Vagina (tissue), 2 donors: ENCODE measurements at regions not wholly inside any gene's neighbourhood (a gene's known extent, or its start where the extent isn't known, plus 50 kb on each side); places are given as distances from the start of the nearest gene placed in this dataset.

ENCODE experiments used
- DNase-seq, 2 donors: peaks; one replicate each; pipeline ENCODE4 v3.0.0-alpha.2; 2017; ENCODE audit errors: extremely low spot score in 2 of 2
- H3K27ac ChIP-seq: fragments of 200-600 bp; sonication (generic); one replicate; pipeline ENCODE4 v1.5.1; 2019
- H3K27me3 ChIP-seq: fragments of 200-600 bp; sonication (generic); one replicate; pipeline ENCODE4 v1.5.1; 2019
- H3K36me3 ChIP-seq, 2 donors: fragments of 200-600 bp; sonication (generic); one replicate each; pipeline ENCODE4 v1.5.1; 2017 to 2019
- H3K4me1 ChIP-seq: fragments of 200-600 bp; sonication (generic); one replicate; pipeline ENCODE4 v1.5.1; 2019
- H3K4me3 ChIP-seq, 2 donors: fragments of 200-600 bp; sonication (generic); 1 replicate in 1 of 2; 2 replicates in 1 of 2; pipeline ENCODE4 v1.5.1; 2016 to 2019
- H3K9me3 ChIP-seq: fragments of 200-600 bp; sonication (generic); one replicate; pipeline ENCODE4 v1.5.1; 2019
- CTCF ChIP-seq, 3 experiments: fragments of 450-650 bp in 2 of 3; fragments of 200-600 bp in 1 of 3; sonication (generic) in 1 of 3; IDR thresholded peaks; one replicate each; pipeline ENCODE4 v1.5.1; 2017 to 2019; ENCODE audit warnings: antibody characterized with exemption in 3 of 3, mild to moderate bottlenecking in 2 of 3, moderate library complexity in 2 of 3
- POLR2A ChIP-seq, 2 donors: fragments of 450-650 bp; IDR thresholded peaks; one replicate each; pipeline ENCODE4 v1.6.1; 2017; ENCODE audit warnings: antibody characterized with exemption in 2 of 2, mild to moderate bottlenecking in 2 of 2, moderate library complexity in 2 of 2
- POLR2AphosphoS5 ChIP-seq, 2 donors: sonication (generic); formaldehyde crosslinking; IDR thresholded peaks; one replicate each; pipeline ENCODE4 v1.9.0; 2017; ENCODE audit warnings: antibody characterized with exemption in 2 of 2, mild to moderate bottlenecking in 2 of 2, low read depth in 1 of 2; ENCODE audit not compliant: insufficient read depth in 1 of 2
- intact Hi-C: fragments of 100-400 bp; cut with DNase I; formaldehyde crosslinking; loops from one replicate; pipeline ENCODE4 v1.15.1; 2023

GRCh38 chr2:150046211-150046610 lies 441.3 kb downstream of the RND3 start:
- Histone ChIP-seq H3K4me3 (no peak overlapping the region), H3K4me1 (no peaks in the 10 kb centered on the region), H3K27me3 (no peaks in the 10 kb centered on the region), H3K9me3 (no peaks in the 10 kb centered on the region), H3K36me3 (no peaks in the 10 kb centered on the region), H3K27ac (no peak overlapping the region)
- no peak for TF ChIP-seq CTCF (IDR thresholded peaks at IDR 0.05)
- TF ChIP-seq POLR2A (IDR thresholded peaks at IDR 0.05): no peak
- TF ChIP-seq POLR2AphosphoS5 (IDR thresholded peaks at IDR 0.05; ENCODE audit: insufficient read depth in 1 of 2, low read depth in 1 of 2): no peak
- DNase-seq: no peak
- intact Hi-C loops: no loop called here

GRCh38 chr2:150045601-150046000 lies 441.9 kb downstream of the RND3 start:
- TF ChIP-seq POLR2AphosphoS5 (IDR thresholded peaks at IDR 0.05; ENCODE audit: insufficient read depth in 1 of 2, low read depth in 1 of 2): no peak
- no peak for TF ChIP-seq POLR2A (IDR thresholded peaks at IDR 0.05)
- TF ChIP-seq CTCF (IDR thresholded peaks at IDR 0.05): no peak
- Histone ChIP-seq H3K27ac (no peak overlapping the region), H3K4me3 (no peak overlapping the region), H3K9me3 (no peaks in the 10 kb centered on the region), H3K27me3 (no peaks in the 10 kb centered on the region), H3K36me3 (no peaks in the 10 kb centered on the region), H3K4me1 (no peaks in the 10 kb centered on the region)
- no peak for DNase-seq
- intact Hi-C loops: no loop called here

- TF ChIP-seq POLR2AphosphoS5 (IDR thresholded peaks at IDR 0.05; ENCODE audit: insufficient read depth in 1 of 2, low read depth in 1 of 2) (no peak), POLR2A (IDR thresholded peaks at IDR 0.05) (no peak), CTCF (IDR thresholded peaks at IDR 0.05) (no peak)
- intact Hi-C loops: no loop called here
- Histone ChIP-seq H3K9me3 (no peaks in the 10 kb centered on the region), H3K4me1 (no peaks in the 10 kb centered on the region), H3K36me3 (no peaks in the 10 kb centered on the region), H3K4me3 (no peak overlapping the region), H3K27ac (no peak overlapping the region), H3K27me3 (no peaks in the 10 kb centered on the region)
- DNase-seq: no peak
Measured at GRCh38 chr2:150043172-150043500, 444.3 kb downstream of the RND3 start.

GRCh38 chr2:150042500-150043171 lies 444.8 kb downstream of the RND3 start:
- intact Hi-C loops: no loop called here

More at GRCh38 chr2:150042500-150043171, 444.8 kb downstream of the RND3 start:
- Histone ChIP-seq H3K27ac (no peak overlapping the region), H3K36me3 (no peaks in the 10 kb centered on the region), H3K4me3 (no peak overlapping the region), H3K27me3 (no peaks in the 10 kb centered on the region), H3K4me1 (no peaks in the 10 kb centered on the region), H3K9me3 (no peaks in the 10 kb centered on the region)
- DNase-seq: no peak
- TF ChIP-seq CTCF (IDR thresholded peaks at IDR 0.05) (no peak), POLR2A (IDR thresholded peaks at IDR 0.05) (no peak), POLR2AphosphoS5 (IDR thresholded peaks at IDR 0.05; ENCODE audit: insufficient read depth in 1 of 2, low read depth in 1 of 2) (no peak)
